Progenitor cell of endocrine pancreas (in vitro differentiated cells): ENCODE measurements at regions not wholly inside any gene's neighbourhood (a gene's known extent, or its start where the extent isn't known, plus 50 kb on each side); places are given as distances from the start of the nearest gene placed in this dataset.
"Not testable (repeated sequence)": the region's sequence is repeated elsewhere in the genome, so short reads cannot be mapped to it uniquely, and the experiment has no call there.

ENCODE experiments used
- DNase-seq: peaks from one replicate; pipeline ENCODE4 v3.0.0; 2021; ENCODE audit warnings: low spot score; ENCODE audit not compliant: unreplicated experiment
- H3K27ac Mint-ChIP-seq: 2 replicates; pipeline ENCODE4 v1.8.0; 2021; ENCODE audit warnings: mild to moderate bottlenecking, moderate library complexity, mixed read lengths
- H3K27me3 Mint-ChIP-seq: 2 replicates; pipeline ENCODE4 v1.8.0; 2021; ENCODE audit warnings: mixed read lengths
- H3K36me3 Mint-ChIP-seq: 2 replicates; pipeline ENCODE4 v1.8.0; 2022; ENCODE audit warnings: mixed read lengths; ENCODE audit not compliant: insufficient read depth
- H3K4me1 Mint-ChIP-seq: 2 replicates; pipeline ENCODE4 v1.8.0; 2021; ENCODE audit warnings: low read depth, mixed read lengths
- H3K4me3 Mint-ChIP-seq: 2 replicates; pipeline ENCODE4 v1.8.0; 2021; ENCODE audit warnings: low read depth, mild to moderate bottlenecking, moderate library complexity, mixed read lengths
- H3K9me3 Mint-ChIP-seq: 2 replicates; pipeline ENCODE4 v1.8.0; 2021; ENCODE audit warnings: low read depth, mixed read lengths
- CTCF ChIP-seq: fragments of 200-600 bp; sonication (generic); IDR thresholded peaks from one replicate; pipeline ENCODE4 v1.5.0; 2021; ENCODE audit warnings: antibody characterized with exemption, mild to moderate bottlenecking; ENCODE audit not compliant: unreplicated experiment

GRCh38 chr6:97765461-97765860 lies 482.4 kb upstream of the MMS22L start:
- no peak for TF ChIP-seq CTCF
- H3K4me3 Mint-ChIP-seq, result no peak overlapping the region
- H3K27ac Mint-ChIP-seq, result no peak overlapping the region
- no peaks in the 10 kb centered on the region for H3K36me3 Mint-ChIP-seq
- H3K27me3 Mint-ChIP-seq, result no peaks in the 10 kb centered on the region
- H3K9me3 Mint-ChIP-seq, result peaks cover 4% of the 10 kb centered on the region
- H3K4me1 Mint-ChIP-seq, result peaks cover 2% of the 10 kb centered on the region
- no peak for DNase-seq

- no peaks in the 10 kb centered on the region for H3K4me1 Mint-ChIP-seq
- no peaks in the 10 kb centered on the region for H3K27me3 Mint-ChIP-seq
- no peak overlapping the region for H3K27ac Mint-ChIP-seq
- peaks cover 3% of the 10 kb centered on the region for H3K9me3 Mint-ChIP-seq
- DNase-seq, result no peak
- H3K4me3 Mint-ChIP-seq, result no peak overlapping the region
- no peak for TF ChIP-seq CTCF
- H3K36me3 Mint-ChIP-seq, result no peaks in the 10 kb centered on the region
Measured at GRCh38 chr6:97771372-97771771, 488.4 kb upstream of the MMS22L start.

- H3K27ac Mint-ChIP-seq, result no peak overlapping the region
- H3K36me3 Mint-ChIP-seq, result no peaks in the 10 kb centered on the region
- H3K4me3 Mint-ChIP-seq, result no peak overlapping the region
- H3K9me3 Mint-ChIP-seq, result peaks cover 8% of the 10 kb centered on the region
- H3K4me1 Mint-ChIP-seq, result peaks cover 3% of the 10 kb centered on the region
- H3K27me3 Mint-ChIP-seq, result no peaks in the 10 kb centered on the region
- no peak for DNase-seq
- no peak for TF ChIP-seq CTCF
Measured at GRCh38 chr6:97775012-97775411, 492.0 kb upstream of the MMS22L start.

- no peak overlapping the region for H3K4me3 Mint-ChIP-seq
- peaks cover 10% of the 10 kb centered on the region for H3K9me3 Mint-ChIP-seq
- no peak for DNase-seq
- H3K27ac Mint-ChIP-seq, result no peak overlapping the region
- TF ChIP-seq CTCF, result no peak
- no peaks in the 10 kb centered on the region for H3K36me3 Mint-ChIP-seq
- peaks cover 6% of the 10 kb centered on the region for H3K27me3 Mint-ChIP-seq
- H3K4me1 Mint-ChIP-seq, result peaks cover 3% of the 10 kb centered on the region
Measured at GRCh38 chr6:97778290-97779038, 495.4 kb upstream of the MMS22L start.

- not testable (repeated sequence) for H3K4me1 Mint-ChIP-seq, H3K4me3 Mint-ChIP-seq, H3K27me3 Mint-ChIP-seq, H3K36me3 Mint-ChIP-seq, H3K27ac Mint-ChIP-seq, DNase-seq, H3K9me3 Mint-ChIP-seq
Measured at GRCh38 chr6:97779039-97779766, 496.2 kb upstream of the MMS22L start.
